ENCODE measurements at regions not wholly inside any gene's neighbourhood (a gene's known extent, or its start where the extent isn't known, plus 50 kb on each side); places are given as distances from the start of the nearest gene placed in this dataset.

DNA sequence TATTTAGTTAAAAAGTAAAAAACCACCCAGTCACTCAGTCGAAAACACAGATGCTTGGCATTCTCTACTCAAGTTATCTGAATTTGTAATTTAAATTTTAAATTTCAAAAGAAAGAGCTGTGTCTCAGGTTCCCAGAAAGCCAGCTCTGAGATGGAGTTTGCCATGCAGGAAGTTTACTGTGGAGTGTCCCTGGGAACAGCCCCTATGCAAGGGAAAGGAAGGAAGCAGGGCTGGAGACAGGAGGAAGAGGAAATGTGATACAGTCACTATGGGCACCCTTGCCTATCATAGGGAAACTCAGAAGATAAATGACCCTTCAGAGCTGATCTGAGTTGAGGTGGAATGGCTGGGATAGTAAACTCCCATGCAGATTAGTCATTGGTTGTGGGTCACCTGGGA, 408.8 kb upstream of the ACTBL2 start:
- no peaks in the 10 kb centered on the region for H3K27me3 Mint-ChIP-seq (ENCODE audit: low read depth)
- H3K27ac Mint-ChIP-seq (ENCODE audit: unreplicated experiment) = no peak overlapping the region
- TF ChIP-seq, protein P1, sequence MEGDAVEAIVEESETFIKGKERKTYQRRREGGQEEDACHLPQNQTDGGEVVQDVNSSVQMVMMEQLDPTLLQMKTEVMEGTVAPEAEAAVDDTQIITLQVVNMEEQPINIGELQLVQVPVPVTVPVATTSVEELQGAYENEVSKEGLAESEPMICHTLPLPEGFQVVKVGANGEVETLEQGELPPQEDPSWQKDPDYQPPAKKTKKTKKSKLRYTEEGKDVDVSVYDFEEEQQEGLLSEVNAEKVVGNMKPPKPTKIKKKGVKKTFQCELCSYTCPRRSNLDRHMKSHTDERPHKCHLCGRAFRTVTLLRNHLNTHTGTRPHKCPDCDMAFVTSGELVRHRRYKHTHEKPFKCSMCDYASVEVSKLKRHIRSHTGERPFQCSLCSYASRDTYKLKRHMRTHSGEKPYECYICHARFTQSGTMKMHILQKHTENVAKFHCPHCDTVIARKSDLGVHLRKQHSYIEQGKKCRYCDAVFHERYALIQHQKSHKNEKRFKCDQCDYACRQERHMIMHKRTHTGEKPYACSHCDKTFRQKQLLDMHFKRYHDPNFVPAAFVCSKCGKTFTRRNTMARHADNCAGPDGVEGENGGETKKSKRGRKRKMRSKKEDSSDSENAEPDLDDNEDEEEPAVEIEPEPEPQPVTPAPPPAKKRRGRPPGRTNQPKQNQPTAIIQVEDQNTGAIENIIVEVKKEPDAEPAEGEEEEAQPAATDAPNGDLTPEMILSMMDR (conservative IDR thresholded peaks at IDR 0.05) = no peak
- no peaks in the 10 kb centered on the region for H3K4me1 Mint-ChIP-seq
- H3K4me3 Mint-ChIP-seq = no peak overlapping the region
- no peaks in the 10 kb centered on the region for H3K36me3 Mint-ChIP-seq (ENCODE audit: low read depth)
- no peak for DNase-seq (ENCODE audit: low read depth, low spot score)
- no peaks in the 10 kb centered on the region for H3K9me3 Mint-ChIP-seq

DNA sequence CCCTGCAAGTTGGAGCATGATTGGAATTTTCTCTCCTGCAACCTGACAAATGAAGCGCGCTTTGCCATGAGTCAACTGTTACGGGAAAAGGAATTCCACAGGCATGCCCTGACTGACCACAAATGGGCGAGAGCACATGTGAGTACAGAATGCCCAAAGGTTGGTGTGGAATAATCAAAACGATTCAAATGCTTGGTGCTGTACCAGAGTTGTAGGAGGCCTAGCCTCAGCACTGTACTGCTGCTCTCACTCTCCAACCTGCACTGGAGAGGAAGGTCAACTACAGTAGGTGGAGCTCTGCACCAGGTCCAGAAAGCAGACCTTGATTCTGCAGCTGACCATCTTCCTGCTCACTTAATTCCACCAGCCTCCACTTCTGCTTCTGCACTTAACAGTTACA, 406.9 kb upstream of the ACTBL2 start:
- no peak overlapping the region for H3K27ac Mint-ChIP-seq (ENCODE audit: unreplicated experiment)
- H3K4me3 Mint-ChIP-seq = no peak overlapping the region
- H3K4me1 Mint-ChIP-seq = no peaks in the 10 kb centered on the region
- TF ChIP-seq, protein P1 (conservative IDR thresholded peaks at IDR 0.05) = no peak
- H3K36me3 Mint-ChIP-seq (ENCODE audit: low read depth) = no peaks in the 10 kb centered on the region
- no peaks in the 10 kb centered on the region for H3K27me3 Mint-ChIP-seq (ENCODE audit: low read depth)
- H3K9me3 Mint-ChIP-seq = no peaks in the 10 kb centered on the region
- DNase-seq (ENCODE audit: low read depth, low spot score) = no peak

DNA sequence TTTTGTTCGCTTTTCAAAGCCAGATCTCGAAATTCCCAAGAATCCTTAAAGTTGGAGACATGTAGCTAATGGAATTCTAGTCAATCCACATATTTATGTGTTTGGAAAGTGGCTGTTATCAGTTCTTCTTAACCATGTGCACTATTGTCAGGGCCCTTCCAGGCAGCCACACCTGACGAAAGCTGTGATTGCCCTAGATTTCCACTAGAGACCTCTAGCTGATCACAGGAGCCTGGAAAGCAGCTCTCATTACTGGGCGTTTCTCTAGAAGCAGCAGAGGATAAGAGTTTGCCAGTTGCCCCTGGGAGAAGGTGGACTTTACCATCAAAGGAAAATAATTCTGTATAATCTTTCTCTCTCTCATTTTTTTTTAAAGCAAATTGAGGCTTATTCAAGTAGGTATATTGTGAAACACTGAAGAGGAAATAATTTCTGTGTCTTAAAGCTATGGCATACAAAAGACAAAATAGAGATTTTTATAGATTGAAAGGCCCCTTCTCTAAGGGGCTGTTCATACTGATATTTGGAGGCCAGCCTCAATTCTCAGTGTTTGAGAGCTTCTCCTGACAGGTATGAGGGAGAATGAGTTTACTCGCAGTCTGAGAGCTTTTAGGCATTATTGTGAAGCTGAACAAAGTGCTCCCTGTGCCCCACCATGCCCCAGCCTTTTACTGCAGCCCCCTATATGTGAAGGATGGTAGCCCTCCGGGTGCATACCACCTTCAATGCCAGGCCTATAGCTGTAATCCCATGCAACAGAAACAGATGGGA, 405.4 kb upstream of the ACTBL2 start:
- no peak for DNase-seq (ENCODE audit: low read depth, low spot score)
- no peaks in the 10 kb centered on the region for H3K9me3 Mint-ChIP-seq
- no peaks in the 10 kb centered on the region for H3K36me3 Mint-ChIP-seq (ENCODE audit: low read depth)
- H3K27ac Mint-ChIP-seq (ENCODE audit: unreplicated experiment) = no peak overlapping the region
- no peaks in the 10 kb centered on the region for H3K27me3 Mint-ChIP-seq (ENCODE audit: low read depth)
- TF ChIP-seq, protein P1 (conservative IDR thresholded peaks at IDR 0.05) = peak; percentile 71
- H3K4me1 Mint-ChIP-seq = peaks cover 4% of the 10 kb centered on the region
- no peak overlapping the region for H3K4me3 Mint-ChIP-seq

- TF ChIP-seq, protein P1 (conservative IDR thresholded peaks at IDR 0.05) = no peak
- no peak overlapping the region for H3K4me3 Mint-ChIP-seq
- H3K4me1 Mint-ChIP-seq = peaks cover 7% of the 10 kb centered on the region
- peak overlapping the region; percentile 1 for H3K27ac Mint-ChIP-seq (ENCODE audit: unreplicated experiment)
- H3K9me3 Mint-ChIP-seq = no peaks in the 10 kb centered on the region
- no peak for DNase-seq (ENCODE audit: low read depth, low spot score)
- no peaks in the 10 kb centered on the region for H3K27me3 Mint-ChIP-seq (ENCODE audit: low read depth)
- no peaks in the 10 kb centered on the region for H3K36me3 Mint-ChIP-seq (ENCODE audit: low read depth)
Observed at GRCh38 chr5:57884346-57885102, 401.9 kb upstream of the ACTBL2 start.

DNA sequence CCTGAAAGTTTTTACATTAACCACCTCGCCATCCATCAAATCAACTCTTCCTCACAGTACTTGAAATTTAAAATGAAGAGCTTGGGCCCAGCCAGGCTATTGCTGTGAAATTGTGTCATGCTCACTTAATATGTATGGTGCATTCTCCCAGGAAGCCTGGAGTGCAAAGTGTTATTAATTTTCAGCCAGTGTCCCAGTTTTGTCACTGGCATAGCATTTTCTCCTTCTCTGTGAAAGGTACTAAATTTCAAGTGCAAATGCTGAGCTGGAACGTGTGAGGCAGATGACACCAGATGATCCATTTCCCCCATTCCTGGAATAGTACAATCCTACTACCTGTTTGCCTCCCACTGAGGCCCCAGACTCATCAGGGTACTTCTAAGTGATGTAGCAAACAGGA, 397.6 kb upstream of the ACTBL2 start:
- TF ChIP-seq, protein P1 (conservative IDR thresholded peaks at IDR 0.05) = no peak
- Mint-ChIP-seq H3K27ac (ENCODE audit: unreplicated experiment) (no peak overlapping the region), H3K4me1 (peaks cover 16% of the 10 kb centered on the region), H3K9me3 (peaks cover 2% of the 10 kb centered on the region), H3K36me3 (ENCODE audit: low read depth) (no peaks in the 10 kb centered on the region), H3K27me3 (ENCODE audit: low read depth) (no peaks in the 10 kb centered on the region), H3K4me3 (no peak overlapping the region)
- DNase-seq (ENCODE audit: low read depth, low spot score) = no peak
